ENCODE measurements at regions not wholly inside any gene's neighbourhood (a gene's known extent, or its start where the extent isn't known, plus 50 kb on each side); places are given as distances from the start of the nearest gene placed in this dataset.

DNA sequence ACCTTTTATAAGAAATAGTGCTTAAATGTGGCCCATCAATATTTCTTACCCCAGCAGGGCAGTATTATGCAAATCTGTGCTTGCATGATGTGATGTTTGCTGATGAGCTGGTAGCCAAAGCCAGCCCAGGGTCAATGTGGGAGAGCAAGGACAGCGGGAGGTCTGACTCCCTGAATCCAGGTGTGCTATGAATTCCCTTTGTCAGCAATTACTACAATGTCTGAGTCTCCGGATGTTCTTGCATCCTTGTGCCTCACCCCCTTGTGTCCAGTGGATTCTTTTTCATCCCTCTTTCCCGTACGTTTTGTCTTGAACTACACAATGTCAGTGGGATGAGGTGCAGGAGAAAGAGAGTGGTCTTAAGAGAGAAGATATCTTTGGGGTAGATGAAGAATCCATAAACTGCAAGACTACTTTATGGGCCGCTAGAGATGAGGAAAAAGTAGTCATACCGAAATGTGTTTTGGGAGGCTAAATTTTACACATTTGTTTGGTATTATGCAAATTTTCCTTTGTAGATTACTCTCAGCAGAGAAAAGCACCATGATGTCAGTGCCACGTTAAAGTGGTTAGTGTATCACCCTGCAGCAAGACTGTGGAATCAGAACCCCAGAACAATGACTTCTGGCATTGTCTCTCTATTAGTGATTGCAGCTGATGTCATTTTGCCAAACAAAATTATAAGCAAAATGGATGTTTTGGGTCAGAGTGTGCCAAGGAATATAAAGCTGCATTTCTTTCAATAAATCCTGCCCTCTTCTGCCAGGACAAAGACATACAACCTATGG is 53.5 kb upstream of the TSHZ3 start:
- DNase-seq (ENCODE audit: low read depth in 2 of 2, low spot score in 1 of 2), result no peak

DNA sequence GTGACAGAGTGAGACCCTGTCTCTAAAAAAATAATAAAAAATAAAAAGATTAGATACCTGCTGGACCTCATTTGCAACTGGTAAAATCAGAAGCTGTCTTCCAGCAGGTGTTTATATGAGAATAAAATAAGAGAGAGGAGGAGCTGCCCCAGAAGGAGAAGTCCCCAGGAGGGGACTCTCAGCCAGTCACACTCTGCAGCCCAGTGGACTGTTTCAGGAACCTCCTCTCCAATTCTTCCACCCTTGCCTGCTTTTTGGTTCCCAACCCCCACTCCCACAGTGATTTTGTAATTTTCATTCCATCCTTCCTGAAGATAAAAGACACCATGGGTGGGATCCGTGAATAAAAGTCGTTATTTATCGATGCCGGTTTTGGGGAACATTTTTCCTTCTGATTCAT is 56.9 kb upstream of the TSHZ3 start:
- DNase-seq (ENCODE audit: low read depth in 2 of 2, low spot score in 1 of 2), result no peak

DNA sequence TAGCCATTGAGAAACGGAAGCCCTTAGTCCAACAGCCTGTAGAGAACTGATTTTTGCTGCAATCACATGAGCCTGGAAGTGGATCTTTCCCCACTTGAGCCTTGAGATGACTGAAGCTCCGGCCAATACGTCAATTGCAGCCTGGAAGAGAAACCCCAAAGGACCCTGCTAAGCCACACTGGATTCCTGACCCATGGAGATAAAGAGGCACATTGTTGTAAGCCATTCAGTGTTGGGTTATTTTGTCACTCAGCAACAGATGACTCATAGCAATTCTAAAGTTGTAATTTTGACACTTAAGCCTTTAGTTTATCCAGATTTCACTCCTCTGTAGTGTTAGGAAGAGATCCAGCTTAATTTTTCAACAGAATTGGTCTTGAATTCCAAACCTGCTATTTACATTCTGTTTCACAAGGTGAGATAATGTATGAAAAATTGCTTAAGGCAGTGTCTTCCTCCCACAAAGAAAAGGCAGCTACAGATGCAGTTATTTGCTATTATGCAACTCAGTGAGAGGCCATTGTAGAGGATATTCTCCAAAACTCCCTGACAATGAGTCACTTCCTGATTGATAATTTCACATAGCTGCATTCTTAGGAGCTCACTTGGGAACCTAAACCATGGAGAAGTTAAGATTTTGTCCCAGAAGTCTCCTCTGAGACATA is 59.4 kb upstream of the TSHZ3 start:
- DNase-seq (ENCODE audit: low read depth in 2 of 2, low spot score in 1 of 2), result no peak

- DNase-seq (ENCODE audit: low read depth in 2 of 2, low spot score in 1 of 2), result no peak
Measured at GRCh38 chr19:31413353-31413752, 64.1 kb upstream of the TSHZ3 start.

DNA sequence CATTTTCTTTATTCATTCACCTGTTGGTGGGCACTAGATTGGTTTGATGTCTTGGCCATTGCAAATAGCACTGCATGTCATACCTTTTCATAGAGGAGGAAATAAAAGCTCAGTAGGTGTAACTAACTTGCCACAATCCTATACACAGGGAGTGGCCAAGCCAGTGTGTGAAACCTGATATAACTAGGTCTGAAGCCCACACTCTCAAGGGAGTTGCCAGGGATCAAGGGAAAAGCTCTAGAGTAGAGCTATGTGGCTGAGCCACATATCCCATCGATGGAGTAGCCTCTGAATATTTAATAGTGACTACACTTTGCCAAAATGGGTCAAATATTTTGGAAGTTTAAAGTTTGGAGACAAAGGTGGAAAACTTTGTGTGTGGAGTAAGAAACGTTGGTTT is 66.1 kb upstream of the TSHZ3 start:
- DNase-seq (ENCODE audit: low read depth in 2 of 2, low spot score in 1 of 2), result no peak

DNA sequence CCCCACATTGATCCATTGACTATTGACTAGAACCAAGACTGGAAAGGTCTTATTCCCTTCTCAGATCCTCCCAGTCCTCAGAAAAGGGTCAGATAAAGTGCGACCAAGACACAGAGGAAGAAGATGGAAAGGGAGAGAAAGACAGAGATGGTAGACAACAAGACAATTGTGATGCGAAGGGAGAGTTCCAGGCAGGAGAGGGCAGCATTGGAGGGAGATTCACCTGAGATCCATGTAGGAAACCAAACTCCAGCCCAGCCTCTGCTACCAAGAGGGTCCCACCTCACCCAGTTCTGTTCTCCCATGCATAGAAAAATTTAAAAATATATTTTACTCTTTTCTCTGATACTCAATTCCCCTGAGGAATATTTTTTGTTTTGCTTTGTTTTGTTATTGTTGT is 67.3 kb upstream of the TSHZ3 start:
- no peak for DNase-seq (ENCODE audit: low read depth in 2 of 2, low spot score in 1 of 2)

GRCh38 chr19:31418055-31418454 is 68.8 kb upstream of the TSHZ3 start:
- DNase-seq (ENCODE audit: low read depth in 2 of 2, low spot score in 1 of 2), result no peak

DNA sequence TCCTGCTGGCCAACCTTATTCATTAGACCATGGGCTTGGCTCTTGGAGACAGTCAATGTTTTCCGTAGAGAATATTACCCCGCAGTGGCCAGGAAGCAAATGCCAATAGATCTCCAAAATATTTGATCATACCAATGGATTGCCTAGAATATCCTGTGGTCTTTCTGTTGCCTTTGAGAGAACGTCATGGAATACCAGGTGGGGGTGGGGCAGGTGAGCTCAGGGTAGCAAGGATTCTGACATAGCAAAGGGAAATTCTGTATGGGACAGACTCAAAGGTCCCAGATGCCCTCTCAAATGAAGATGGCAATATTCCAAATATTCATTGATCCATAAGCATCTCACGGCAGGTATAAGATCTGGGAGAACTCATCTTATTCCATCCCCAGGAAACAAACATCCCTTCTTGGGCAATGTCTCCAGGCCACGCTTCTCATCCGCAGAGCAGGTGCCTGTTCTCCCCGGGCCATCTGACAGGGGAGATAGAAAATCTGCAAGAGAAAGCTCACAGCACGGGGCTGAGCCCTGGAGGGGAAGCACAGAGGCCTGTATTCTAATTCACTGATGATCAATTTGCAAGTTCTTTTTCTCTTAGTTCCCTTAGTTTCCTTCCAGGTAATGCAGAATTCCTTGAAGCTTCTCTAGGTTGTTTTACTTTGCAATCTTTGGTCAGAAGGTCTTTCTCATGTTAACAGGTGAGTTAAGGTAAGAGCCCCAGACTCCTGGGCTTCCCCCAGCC is 69.6 kb upstream of the TSHZ3 start:
- DNase-seq (ENCODE audit: low read depth in 2 of 2, low spot score in 1 of 2), result no peak

GRCh38 chr19:31419871-31420445 is 70.7 kb upstream of the TSHZ3 start:
- no peak for DNase-seq (ENCODE audit: low read depth in 2 of 2, low spot score in 1 of 2)

GRCh38 chr19:31421082-31421481 is 71.8 kb upstream of the TSHZ3 start:
- no peak for DNase-seq (ENCODE audit: low read depth in 2 of 2, low spot score in 1 of 2)

- no peak for DNase-seq (ENCODE audit: low read depth in 2 of 2, low spot score in 1 of 2)
Measured at GRCh38 chr19:31421856-31422255, 72.6 kb upstream of the TSHZ3 start.

DNA sequence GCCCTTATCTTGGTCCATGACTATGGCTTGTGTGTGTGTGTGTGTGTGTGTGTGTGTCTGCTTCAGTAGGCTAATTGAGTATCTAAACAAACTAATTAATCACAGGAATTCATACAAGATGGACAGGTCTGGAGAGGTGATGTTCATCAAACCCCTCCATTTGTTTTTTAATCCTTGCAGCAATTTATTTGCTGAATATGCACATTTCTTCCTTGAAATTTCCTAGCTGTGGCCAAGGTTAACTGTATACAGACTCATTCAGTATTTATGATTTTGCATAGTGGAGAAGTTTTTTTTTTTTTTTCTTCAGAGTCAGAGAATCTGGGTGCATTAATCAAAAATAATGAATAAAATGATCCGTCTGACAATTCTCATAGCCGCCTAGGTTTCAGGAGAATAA is 74.7 kb upstream of the TSHZ3 start:
- no peak for DNase-seq (ENCODE audit: low read depth in 2 of 2, low spot score in 1 of 2)

GRCh38 chr19:31424861-31425620 is 75.8 kb upstream of the TSHZ3 start:
- DNase-seq (ENCODE audit: low read depth in 2 of 2, low spot score in 1 of 2), result no peak

DNA sequence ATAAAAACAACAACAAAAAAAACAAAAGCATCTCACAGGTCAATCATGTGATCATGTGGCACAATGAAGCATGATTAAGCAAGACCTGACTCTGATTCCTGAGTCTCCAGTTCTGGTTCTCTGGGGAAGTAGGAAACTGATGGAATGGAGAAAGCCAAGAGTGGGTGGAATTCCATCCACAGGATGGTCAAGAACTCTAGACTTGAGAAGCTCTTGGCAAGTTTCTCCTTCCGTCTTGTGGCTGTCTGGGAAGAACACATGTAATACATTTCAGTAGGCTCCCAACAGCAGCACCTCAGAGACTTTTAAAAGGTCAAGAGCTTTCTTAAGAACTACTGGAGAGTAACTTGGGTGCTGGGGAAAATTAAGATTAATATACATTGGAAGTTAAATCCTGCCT is 78.6 kb upstream of the TSHZ3 start:
- no peak for DNase-seq (ENCODE audit: low read depth in 2 of 2, low spot score in 1 of 2)

DNA sequence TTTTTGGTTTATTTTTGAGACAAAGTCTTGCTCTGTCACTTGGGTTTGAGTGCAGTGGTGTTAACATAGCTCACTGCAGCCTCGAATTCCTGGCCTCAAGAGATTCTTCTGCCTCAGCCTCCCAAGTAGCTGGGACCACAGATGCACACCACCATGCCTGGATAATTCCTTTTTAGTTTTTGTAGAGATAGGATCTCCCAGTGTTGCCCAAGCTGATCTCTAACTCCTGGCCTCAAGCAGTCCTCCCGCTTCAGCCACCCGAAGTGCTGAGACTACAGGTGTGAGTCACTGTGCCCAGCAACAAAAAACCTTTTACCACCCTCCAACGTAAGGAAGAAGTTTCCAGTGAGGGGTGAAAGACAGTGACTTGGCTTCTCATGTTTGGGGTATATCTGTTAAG is 81.1 kb upstream of the TSHZ3 start:
- DNase-seq (ENCODE audit: low read depth in 2 of 2, low spot score in 1 of 2), result no peak

DNA sequence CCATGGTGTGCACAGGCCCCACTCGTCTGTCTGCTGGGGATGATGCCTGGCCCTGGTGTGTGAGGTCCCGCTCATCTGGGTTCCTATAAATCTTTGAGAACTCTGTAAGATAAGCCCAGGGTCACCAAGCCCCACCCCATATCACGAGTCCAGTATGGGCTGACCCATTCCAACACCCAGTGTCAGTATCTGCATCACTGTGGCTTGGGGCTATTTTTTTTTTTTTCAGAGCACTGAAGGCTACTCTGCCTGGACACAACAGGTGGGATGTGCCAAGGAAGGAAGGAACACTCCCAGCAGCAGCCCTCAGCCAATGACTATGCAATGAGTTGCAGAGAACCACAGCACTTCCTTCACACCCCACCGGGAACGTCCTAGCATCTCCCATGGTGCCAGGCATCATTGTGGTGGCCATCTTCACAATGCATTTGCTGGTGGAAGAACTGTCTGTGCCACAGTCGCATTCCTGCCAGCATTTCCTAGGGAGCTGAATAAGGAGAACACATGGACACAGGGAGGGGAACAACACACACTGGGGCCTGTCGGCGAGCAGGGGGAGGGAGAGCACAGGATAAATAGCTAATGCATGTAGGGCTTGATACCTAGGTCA is 83.1 kb upstream of the TSHZ3 start:
- no peak for DNase-seq (ENCODE audit: low read depth in 2 of 2, low spot score in 1 of 2)

- no peak for DNase-seq (ENCODE audit: low read depth in 2 of 2, low spot score in 1 of 2)
Measured at GRCh38 chr19:31436121-31436776, 87.0 kb upstream of the TSHZ3 start.

GRCh38 chr19:31438401-31439269 is 89.4 kb upstream of the TSHZ3 start:
- no peak for DNase-seq (ENCODE audit: low read depth in 2 of 2, low spot score in 1 of 2)

DNA sequence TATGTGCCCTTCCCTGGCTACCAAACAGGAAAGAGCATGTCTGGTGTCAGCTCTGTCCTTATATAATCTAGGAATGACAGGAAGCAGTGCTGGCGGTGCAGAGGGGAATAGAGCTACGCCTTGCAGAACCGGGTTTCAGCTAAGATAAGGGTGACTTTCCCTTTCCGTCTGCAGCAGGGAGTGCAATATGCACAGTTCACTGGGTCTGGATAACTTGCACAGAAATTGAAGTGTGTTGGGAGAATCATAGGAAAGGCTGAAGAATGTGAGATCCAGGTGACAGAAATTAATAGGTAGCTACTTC is 90.0 kb upstream of the TSHZ3 start:
- DNase-seq (ENCODE audit: low read depth in 2 of 2, low spot score in 1 of 2), result no peak

Measured in stimulated activated CD8-positive, alpha-beta memory T cell treated with anti-CD3 and anti-CD28 coated beads, Interleukin-4, amount 100 ng/mL, for 1 hour (primary cell).